SK-N-SH (cell line): ENCODE measurements at regions not wholly inside any gene's neighbourhood (a gene's known extent, or its start where the extent isn't known, plus 50 kb on each side); places are given as distances from the start of the nearest gene placed in this dataset.

Experiments
- CTCF ChIA-PET: fragments of 300-600, 350-600 bp; formaldehyde crosslinking; extraction: SDS; loops from one replicate; lab custom pipeline; 2021; lab: Yijun Ruan, JAX
- POLR2A ChIA-PET: fragments of 350-600 bp; sonication (Branson Sonifier 250); formaldehyde crosslinking; extraction: SDS; loops from one replicate; lab custom pipeline; 2020; ENCODE audit warnings: antibody characterized with exemption, inconsistent platforms; lab: Yijun Ruan, JAX
- DNase-seq: peaks from one replicate; pipeline ENCODE4 v3.0.0; 2012
- H2AFZ ChIP-seq: fragments of 200-600 bp; sonication (generic); 2 replicates; pipeline ENCODE4 v1.8.1; 2016; ENCODE audit warnings: antibody characterized with exemption, mild to moderate bottlenecking, low read depth
- H3F3A ChIP-seq: fragments of 200-600 bp; sonication (generic); replicated peaks from 2 replicates; pipeline ENCODE3; 2016; ENCODE audit warnings: antibody characterized with exemption, mild to moderate bottlenecking; ENCODE audit not compliant: insufficient read depth
- H3K27ac ChIP-seq, 2 experiments: fragments of 200-500 bp in 1 of 2; fragments of 200-600 bp in 1 of 2; sonication (Bioruptor generic) in 1 of 2; sonication (generic), shearing (Covaris generic) in 1 of 2; 2 replicates each; pipeline versions ENCODE4 v1.5.1 to v1.6.1; 2014 to 2016; ENCODE audit warnings: low read depth in 2 of 2, inconsistent platforms in 1 of 2, low read length in 1 of 2, mild to moderate bottlenecking in 1 of 2, mixed read lengths in 1 of 2
- H3K27me3 ChIP-seq: fragments of 200-600 bp; sonication (generic), shearing (Covaris generic); 2 replicates; pipeline ENCODE4 v1.6.1; 2016; ENCODE audit warnings: mixed run types; ENCODE audit not compliant: insufficient read depth
- H3K36me3 ChIP-seq, 2 experiments: fragments of 200-500 bp in 1 of 2; fragments of 200-600 bp in 1 of 2; sonication (Bioruptor generic) in 1 of 2; sonication (generic) in 1 of 2; replicated peaks in 1 of 2; 2 replicates each; pipeline versions ENCODE3 to v1.5.1; 2014 to 2016; ENCODE audit warnings: low read length in 1 of 2, mild to moderate bottlenecking in 1 of 2; ENCODE audit not compliant: insufficient read depth in 2 of 2, control insufficient read depth in 1 of 2
- H3K4me1 ChIP-seq, 2 experiments: fragments of 200-500 bp in 1 of 2; fragments of 200-600 bp in 1 of 2; sonication (Bioruptor generic) in 1 of 2; sonication (generic), shearing (Covaris generic) in 1 of 2; 2 replicates each; pipeline versions ENCODE4 v1.5.1 to v1.6.1; 2014 to 2016; ENCODE audit warnings: low read depth in 1 of 2, low read length in 1 of 2, mixed run types in 1 of 2; ENCODE audit not compliant: insufficient read depth in 2 of 2, control insufficient read depth in 1 of 2
- H3K4me2 ChIP-seq: fragments of 200-600 bp; sonication (generic), shearing (Covaris generic); 2 replicates; pipeline ENCODE4 v1.6.1; 2017; ENCODE audit warnings: mixed run types
- H3K4me3 ChIP-seq, 2 experiments: fragments of 200-500 bp in 1 of 2; fragments of 200-600 bp in 1 of 2; sonication (Bioruptor generic) in 1 of 2; sonication (generic), shearing (Covaris generic) in 1 of 2; 2 replicates each; pipeline versions ENCODE4 v1.5.1 to v1.8.1; 2014 to 2016; ENCODE audit warnings: low read depth in 2 of 2, inconsistent platforms in 1 of 2, low read length in 1 of 2, mild to moderate bottlenecking in 1 of 2, mixed read lengths in 1 of 2, moderate library complexity in 1 of 2
- H3K79me2 ChIP-seq: fragments of 200-600 bp; sonication (generic); 2 replicates; pipeline ENCODE4 v1.8.1; 2017; ENCODE audit warnings: mild to moderate bottlenecking; ENCODE audit not compliant: insufficient read depth
- H3K9ac ChIP-seq: fragments of 200-600 bp; sonication (generic); 2 replicates; pipeline ENCODE4 v1.6.1; 2017; ENCODE audit warnings: mixed run types
- H3K9me2 ChIP-seq: fragments of 200-600 bp; sonication (generic); 2 replicates; pipeline ENCODE4 v1.6.1; 2017; ENCODE audit warnings: mixed run types
- H3K9me3 ChIP-seq: fragments of 200-600 bp; sonication (generic); 2 replicates; pipeline ENCODE4 v1.6.1; 2017; ENCODE audit warnings: mixed run types, mild to moderate bottlenecking, moderate library complexity
- H4K20me1 ChIP-seq: fragments of 200-600 bp; sonication (generic); 2 replicates; pipeline ENCODE4 v1.6.1; 2017; ENCODE audit warnings: mild to moderate bottlenecking, mixed run types; ENCODE audit not compliant: insufficient read depth
- CHD2 ChIP-seq: fragments of 150-350 bp; IDR thresholded peaks from 2 replicates; pipeline ENCODE4 v1.6.1; 2018; ENCODE audit warnings: low read length; ENCODE audit not compliant: partially characterized antibody
- CTCF ChIP-seq: fragments of 200-600 bp; sonication (generic); IDR thresholded peaks from 2 replicates; pipeline ENCODE4 v1.6.1; 2017; ENCODE audit warnings: antibody characterized with exemption, mild to moderate bottlenecking, moderate library complexity
- ELF1 ChIP-seq: IDR thresholded peaks from 2 replicates; pipeline ENCODE4 v1.4.0; 2012
- FOSL2 ChIP-seq: IDR thresholded peaks from 2 replicates; pipeline ENCODE4 v1.4.0; 2012; ENCODE audit warnings: low read depth, mild to moderate bottlenecking, moderate library complexity, borderline replicate concordance
- FOXJ3 ChIP-seq: sonication (generic); formaldehyde crosslinking; IDR thresholded peaks from 2 replicates; pipeline ENCODE4 v1.5.1; 2020; ENCODE audit warnings: mild to moderate bottlenecking, missing genetic modification reagents
- GABPA ChIP-seq: IDR thresholded peaks from 2 replicates; pipeline ENCODE4 v1.4.0; 2012; ENCODE audit warnings: low read depth, mild to moderate bottlenecking
- GATA2 ChIP-seq: sonication (generic); formaldehyde crosslinking; IDR thresholded peaks from 2 replicates; pipeline ENCODE4 v1.5.0; 2020; ENCODE audit warnings: mild to moderate bottlenecking, missing genetic modification reagents
- IRF3 ChIP-seq: fragments of 150-350 bp; IDR thresholded peaks from 2 replicates; pipeline ENCODE4 v1.6.1; 2016; ENCODE audit warnings: mild to moderate bottlenecking, low read depth, low read length
- MAX ChIP-seq: IDR thresholded peaks from 2 replicates; pipeline ENCODE4 v1.4.0; 2012; ENCODE audit warnings: low read depth
- MEF2A ChIP-seq: IDR thresholded peaks from 2 replicates; pipeline ENCODE4 v1.4.0; 2012; ENCODE audit warnings: low read depth, borderline replicate concordance
- NFIC ChIP-seq: IDR thresholded peaks from 2 replicates; pipeline ENCODE4 v1.4.0; 2012; ENCODE audit warnings: borderline replicate concordance
- NRF1 ChIP-seq: IDR thresholded peaks from 2 replicates; pipeline ENCODE4 v1.6.1; 2012; ENCODE audit warnings: low read depth, mild to moderate bottlenecking, low read length
- PBX3 ChIP-seq: IDR thresholded peaks from 2 replicates; pipeline ENCODE4; 2012
- POLR2AphosphoS5 ChIP-seq: IDR thresholded peaks from 2 replicates; pipeline ENCODE4 v1.6.1; 2012; ENCODE audit warnings: low read depth, low read length
- RAD21 ChIP-seq: IDR thresholded peaks from 2 replicates; pipeline ENCODE4 v1.6.1; 2012; ENCODE audit warnings: mild to moderate bottlenecking, low read length
- RCOR1 ChIP-seq: fragments of 150-350 bp; IDR thresholded peaks from 2 replicates; pipeline ENCODE4 v1.6.1; 2017; ENCODE audit warnings: antibody characterized with exemption, low read length
- REST ChIP-seq: IDR thresholded peaks from 2 replicates; pipeline ENCODE4 v1.6.1; 2012; ENCODE audit warnings: mild to moderate bottlenecking, low read depth, low read length, moderate library complexity
- RFX5 ChIP-seq: IDR thresholded peaks from 2 replicates; pipeline ENCODE4 v1.6.1; 2012; ENCODE audit warnings: mild to moderate bottlenecking, improper control_type of control experiment, low read length
- RXRA ChIP-seq: IDR thresholded peaks from 2 replicates; pipeline ENCODE4 v1.4.0; 2012; ENCODE audit warnings: low read depth, mild to moderate bottlenecking, borderline replicate concordance
- SIN3A ChIP-seq: IDR thresholded peaks from 2 replicates; pipeline ENCODE4 v1.6.1; 2012; ENCODE audit warnings: low read depth, mild to moderate bottlenecking, low read length, moderate library complexity, borderline replicate concordance
- USF1 ChIP-seq: IDR thresholded peaks from 2 replicates; pipeline ENCODE4 v1.4.0; 2012; ENCODE audit warnings: low read depth, borderline replicate concordance
- YY1 ChIP-seq: IDR thresholded peaks from 2 replicates; pipeline ENCODE4 v1.4.0; 2012; ENCODE audit warnings: low read depth, mild to moderate bottlenecking
- ZBTB33 ChIP-seq: IDR thresholded peaks from 2 replicates; pipeline ENCODE4 v1.4.0; 2012; ENCODE audit warnings: low read depth, borderline replicate concordance
- WGBS: methylation state at CpG from one replicate; pipeline ENCODE4 v1.1.6; 2017; ENCODE audit warnings: low lambda C conversion rate; 5-methylcytosine and 5-hydroxymethylcytosine counted together

- Histone ChIP-seq H3K9ac (no peak overlapping the region), H3K27ac (peak overlapping the region; percentile 47 to 54; a peak in 3 of 4 replicates), H4K20me1 (no peaks in the 10 kb centered on the region), H3K9me2 (no peaks in the 10 kb centered on the region), H3K4me1 (peaks cover 0 to 26% of the 10 kb centered on the region in 2 experiments; a peak in 2 of 4 replicates), H3K36me3 (no peaks in the 10 kb centered on the region), H3K4me2 (peak overlapping the region; percentile 38), H3F3A (peaks cover 35% of the 10 kb centered on the region), H3K4me3 (no peak overlapping the region), H3K9me3 (no peaks in the 10 kb centered on the region), H2AFZ (no peak overlapping the region), H3K79me2 (no peaks in the 10 kb centered on the region), H3K27me3 (no peaks in the 10 kb centered on the region)
- CTCF ChIA-PET = no interaction called here
- POLR2A ChIA-PET = no interaction called here
- no peak for DNase-seq
- WGBS = 3% methylated on average over 4 of the region's 4 CpGs
- TF ChIP-seq ELF1 (0 out of 2 replicates have a peak, but pooled peaks have one; percentile 29), POLR2AphosphoS5 (peak; percentile 12; the same call in 1 of the 2 replicates), REST (no peak), SIN3A (no peak), MEF2A (no peak), FOSL2 (peak; percentile 80), RXRA (peak; percentile 78), RCOR1 (no peak), MAX (peak; percentile 74), NRF1 (no peak), CTCF (no peak), YY1 (peak; percentile 20; the same call in 1 of the 2 replicates), USF1 (peak; percentile 17; the same call in 1 of the 2 replicates), RFX5 (no peak), NFIC (peak; percentile 13; the same call in 1 of the 2 replicates), PBX3 (peak; percentile 68), RAD21 (no peak), CHD2 (no peak), IRF3 (no peak), GABPA (no peak), FOXJ3 (CRISPR knock-in tag) (no peak), ZBTB33 (no peak), GATA2 (CRISPR knock-in tag) (no peak)
These were observed 265.7 kb upstream of the KLF4 start for GRCh38 chr9:107755246-107755645.
